Progenitor cell of endocrine pancreas (in vitro differentiated cells): ENCODE measurements at regions not wholly inside any gene's neighbourhood (a gene's known extent, or its start where the extent isn't known, plus 50 kb on each side); places are given as distances from the start of the nearest gene placed in this dataset.

Experiments
- DNase-seq: peaks from one replicate; pipeline ENCODE4 v3.0.0; 2021; ENCODE audit warnings: low spot score; ENCODE audit not compliant: unreplicated experiment
- H3K27ac Mint-ChIP-seq: 2 replicates; pipeline ENCODE4 v1.8.0; 2021; ENCODE audit warnings: mild to moderate bottlenecking, moderate library complexity, mixed read lengths
- H3K27me3 Mint-ChIP-seq: 2 replicates; pipeline ENCODE4 v1.8.0; 2021; ENCODE audit warnings: mixed read lengths
- H3K36me3 Mint-ChIP-seq: 2 replicates; pipeline ENCODE4 v1.8.0; 2022; ENCODE audit warnings: mixed read lengths; ENCODE audit not compliant: insufficient read depth
- H3K4me1 Mint-ChIP-seq: 2 replicates; pipeline ENCODE4 v1.8.0; 2021; ENCODE audit warnings: low read depth, mixed read lengths
- H3K4me3 Mint-ChIP-seq: 2 replicates; pipeline ENCODE4 v1.8.0; 2021; ENCODE audit warnings: low read depth, mild to moderate bottlenecking, moderate library complexity, mixed read lengths
- H3K9me3 Mint-ChIP-seq: 2 replicates; pipeline ENCODE4 v1.8.0; 2021; ENCODE audit warnings: low read depth, mixed read lengths
- TF ChIP-seq, protein P1 (sequence below): fragments of 200-600 bp; sonication (generic); IDR thresholded peaks from one replicate; pipeline ENCODE4 v1.5.0; 2021; ENCODE audit warnings: antibody characterized with exemption, mild to moderate bottlenecking; ENCODE audit not compliant: unreplicated experiment

DNA sequence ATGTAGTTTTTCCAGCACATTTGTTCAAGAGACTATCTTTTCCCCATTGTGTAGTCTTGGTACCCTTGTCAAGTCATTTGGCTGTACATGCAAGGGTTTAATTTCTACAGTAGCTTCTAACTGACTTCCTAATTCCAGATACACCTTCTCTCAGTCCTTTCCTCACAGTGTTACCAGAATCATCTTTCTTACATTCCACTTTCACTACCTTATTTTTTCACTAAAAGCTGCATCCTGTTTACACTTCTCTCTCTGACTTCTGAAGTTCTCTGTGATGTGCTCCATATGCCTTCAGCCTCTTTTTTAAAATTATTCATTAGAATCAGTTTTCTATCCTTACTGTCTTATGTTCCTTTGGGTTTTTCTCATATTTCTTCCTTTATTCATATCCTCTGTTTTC lies 57.1 kb upstream of the RWDD3 start:
- no peak for DNase-seq
- no peaks in the 10 kb centered on the region for H3K9me3 Mint-ChIP-seq

GRCh38 chr1:95179205-95179986 lies 54.6 kb upstream of the RWDD3 start:
- H3K27me3 Mint-ChIP-seq, result no peaks in the 10 kb centered on the region
- no peak overlapping the region for H3K4me3 Mint-ChIP-seq
- no peaks in the 10 kb centered on the region for H3K9me3 Mint-ChIP-seq
- no peak for DNase-seq
- TF ChIP-seq, protein P1, sequence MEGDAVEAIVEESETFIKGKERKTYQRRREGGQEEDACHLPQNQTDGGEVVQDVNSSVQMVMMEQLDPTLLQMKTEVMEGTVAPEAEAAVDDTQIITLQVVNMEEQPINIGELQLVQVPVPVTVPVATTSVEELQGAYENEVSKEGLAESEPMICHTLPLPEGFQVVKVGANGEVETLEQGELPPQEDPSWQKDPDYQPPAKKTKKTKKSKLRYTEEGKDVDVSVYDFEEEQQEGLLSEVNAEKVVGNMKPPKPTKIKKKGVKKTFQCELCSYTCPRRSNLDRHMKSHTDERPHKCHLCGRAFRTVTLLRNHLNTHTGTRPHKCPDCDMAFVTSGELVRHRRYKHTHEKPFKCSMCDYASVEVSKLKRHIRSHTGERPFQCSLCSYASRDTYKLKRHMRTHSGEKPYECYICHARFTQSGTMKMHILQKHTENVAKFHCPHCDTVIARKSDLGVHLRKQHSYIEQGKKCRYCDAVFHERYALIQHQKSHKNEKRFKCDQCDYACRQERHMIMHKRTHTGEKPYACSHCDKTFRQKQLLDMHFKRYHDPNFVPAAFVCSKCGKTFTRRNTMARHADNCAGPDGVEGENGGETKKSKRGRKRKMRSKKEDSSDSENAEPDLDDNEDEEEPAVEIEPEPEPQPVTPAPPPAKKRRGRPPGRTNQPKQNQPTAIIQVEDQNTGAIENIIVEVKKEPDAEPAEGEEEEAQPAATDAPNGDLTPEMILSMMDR, result no peak
- no peak overlapping the region for H3K27ac Mint-ChIP-seq
- H3K4me1 Mint-ChIP-seq, result no peaks in the 10 kb centered on the region
- H3K36me3 Mint-ChIP-seq, result peaks cover 30% of the 10 kb centered on the region

More for the DNA sequence above, 57.1 kb upstream of the RWDD3 start:
- Mint-ChIP-seq H3K4me3 (no peak overlapping the region), H3K36me3 (peaks cover 26% of the 10 kb centered on the region), H3K4me1 (no peaks in the 10 kb centered on the region), H3K27ac (no peak overlapping the region), H3K27me3 (no peaks in the 10 kb centered on the region)
- TF ChIP-seq, protein P1, result no peak

GRCh38 chr1:95180371-95180770 lies 53.6 kb upstream of the RWDD3 start:
- Mint-ChIP-seq H3K27me3 (no peaks in the 10 kb centered on the region), H3K4me3 (no peak overlapping the region), H3K4me1 (no peaks in the 10 kb centered on the region), H3K27ac (no peak overlapping the region), H3K9me3 (no peaks in the 10 kb centered on the region), H3K36me3 (peaks cover 31% of the 10 kb centered on the region)
- TF ChIP-seq, protein P1, result no peak
- DNase-seq, result no peak

DNA sequence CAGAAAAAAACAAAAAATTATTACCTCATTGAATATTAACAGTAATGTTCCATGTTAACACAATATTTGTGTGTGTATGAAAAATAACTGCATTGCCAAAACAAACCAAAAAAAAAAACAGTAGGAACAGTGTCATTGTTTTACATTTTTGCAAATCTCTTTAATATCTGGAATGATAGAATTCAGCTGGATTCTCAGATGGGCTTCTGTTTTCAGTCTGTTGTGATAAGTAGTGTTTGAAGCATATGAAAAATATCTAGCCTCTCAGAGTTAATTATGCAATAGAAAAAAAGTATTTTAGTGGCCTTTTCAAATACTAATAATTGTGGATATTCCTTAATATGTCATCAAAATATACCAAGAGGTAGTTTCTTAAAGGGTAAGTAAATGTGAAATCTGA lies 52.9 kb upstream of the RWDD3 start:
- DNase-seq, result no peak
- H3K27me3 Mint-ChIP-seq, result no peaks in the 10 kb centered on the region
- no peaks in the 10 kb centered on the region for H3K4me1 Mint-ChIP-seq
- peaks cover 28% of the 10 kb centered on the region for H3K36me3 Mint-ChIP-seq
- H3K27ac Mint-ChIP-seq, result no peak overlapping the region
- H3K4me3 Mint-ChIP-seq, result no peak overlapping the region
- TF ChIP-seq, protein P1, result no peak
- H3K9me3 Mint-ChIP-seq, result no peaks in the 10 kb centered on the region

DNA sequence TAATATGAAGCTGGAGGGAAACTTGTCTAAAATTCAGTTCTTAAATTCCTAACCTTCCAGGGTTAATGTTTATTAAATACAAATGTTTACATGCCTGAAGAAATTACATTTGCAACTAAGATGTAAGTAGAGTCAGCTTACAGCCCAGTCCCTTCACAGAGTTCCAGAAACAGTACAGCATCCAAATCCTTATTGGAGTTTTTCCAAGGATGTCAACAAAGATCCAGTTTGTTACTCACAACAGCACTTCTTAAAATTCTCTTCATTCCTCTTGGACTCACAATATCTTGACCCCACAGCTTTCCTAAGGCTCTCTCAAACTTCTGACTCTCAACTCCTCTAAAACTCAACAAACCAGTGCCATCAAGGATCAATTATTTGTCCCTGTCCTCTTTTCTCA lies 50.1 kb upstream of the RWDD3 start:
- Mint-ChIP-seq H3K4me3 (no peak overlapping the region), H3K27ac (no peak overlapping the region), H3K4me1 (no peaks in the 10 kb centered on the region), H3K27me3 (no peaks in the 10 kb centered on the region), H3K9me3 (peaks cover 4% of the 10 kb centered on the region), H3K36me3 (peaks cover 34% of the 10 kb centered on the region)
- DNase-seq, result no peak
- TF ChIP-seq, protein P1, result no peak
